Panc1 (cell line): ENCODE measurements at regions not wholly inside any gene's neighbourhood (a gene's known extent, or its start where the extent isn't known, plus 50 kb on each side); places are given as distances from the start of the nearest gene placed in this dataset.

ENCODE experiments used
- ATAC-seq: fragments of 200-7000 bp; cut with Tn5 transposase; 2 replicates; pipeline ENCODE4 v1.9.1; 2020; ENCODE audit warnings: mild to moderate bottlenecking, moderate library complexity
- BruUV-seq: library from RNA; stranded (reverse); fragments of 400-500 nt; replicated peaks from 2 replicates; lab custom pipeline; 2021; lab: Mats Ljungman, UMichigan
- CTCF ChIA-PET: fragments of 300-600 bp; sonication (Branson Sonifier 250); formaldehyde crosslinking; loops from one replicate; lab custom pipeline; 2022; ENCODE audit warnings: antibody characterized with exemption; lab: Charles Lee
- POLR2A ChIA-PET: fragments of 300-600 bp; sonication (Branson Sonifier 250); formaldehyde crosslinking; loops from one replicate; lab custom pipeline; 2022; ENCODE audit warnings: antibody characterized with exemption; lab: Charles Lee
- DNase-seq: peaks from one replicate; pipeline ENCODE4 v3.0.0-alpha.2; 2010; ENCODE audit warnings: low read depth, low spot score
- H3K27ac ChIP-seq: 2 replicates; pipeline ENCODE4 v1.5.1; 2011; ENCODE audit warnings: mild to moderate bottlenecking, low read length, inconsistent platforms
- H3K27me3 ChIP-seq: fragments of 200-500 bp; sonication (Bioruptor generic); 2 replicates; pipeline ENCODE4 v1.6.0; 2014; ENCODE audit warnings: low read length, inconsistent platforms; ENCODE audit not compliant: control insufficient read depth, insufficient read depth
- H3K36me3 ChIP-seq: fragments of 200-500 bp; sonication (Bioruptor generic); 2 replicates; pipeline ENCODE4 v1.5.1; 2014; ENCODE audit warnings: inconsistent platforms, mild to moderate bottlenecking, low read length, moderate library complexity; ENCODE audit not compliant: control insufficient read depth, insufficient read depth
- H3K4me1 ChIP-seq: 2 replicates; pipeline ENCODE4 v1.5.1; 2011; ENCODE audit warnings: inconsistent platforms, mild to moderate bottlenecking, low read length, moderate library complexity; ENCODE audit not compliant: control insufficient read depth, insufficient read depth
- H3K4me3 ChIP-seq, 2 experiments: 2 replicates each; pipeline ENCODE4 v1.5.1; 2011 to 2012; ENCODE audit warnings: low read depth in 2 of 2, low read length in 2 of 2, mild to moderate bottlenecking in 2 of 2, inconsistent platforms in 1 of 2, moderate library complexity in 1 of 2
- H3K9me3 ChIP-seq: fragments of 200-500 bp; sonication (Bioruptor generic); 2 replicates; pipeline ENCODE4 v1.5.1; 2014; ENCODE audit warnings: low read depth, mild to moderate bottlenecking, inconsistent platforms, low read length, moderate library complexity; ENCODE audit not compliant: control insufficient read depth, insufficient read depth
- POLR2AphosphoS5 ChIP-seq: IDR thresholded peaks from 2 replicates; pipeline ENCODE4 v1.6.1; 2012; ENCODE audit warnings: mild to moderate bottlenecking, low read depth, low read length, moderate library complexity
- REST ChIP-seq, 2 experiments: IDR thresholded peaks; 2 replicates each; pipeline ENCODE4 v1.6.1; 2011 to 2012; ENCODE audit warnings: low read depth in 2 of 2, control low read depth in 1 of 2, low read length in 1 of 2, mild to moderate bottlenecking in 1 of 2, moderate library complexity in 1 of 2; ENCODE audit not compliant: insufficient read depth in 1 of 2
- SIN3A ChIP-seq: IDR thresholded peaks from 2 replicates; pipeline ENCODE4 v1.6.1; 2012; ENCODE audit warnings: low read depth, mild to moderate bottlenecking, low read length, moderate library complexity, borderline replicate concordance; ENCODE audit not compliant: insufficient read depth
- TCF7L2 ChIP-seq: IDR thresholded peaks from 2 replicates; pipeline ENCODE4 v1.6.1; 2011; ENCODE audit warnings: mild to moderate bottlenecking, low read depth, low read length, inconsistent platforms
- in situ Hi-C: cut with HindIII; loops from 2 replicates; pipeline ENCODE4 v1.10.0; 2016; ENCODE audit warnings: low sequenced_read_pairs, low pct_unique_long_range_greater_than_20kb
- intact Hi-C: fragments of 100-400 bp; cut with micrococcal nuclease; formaldehyde crosslinking; loops from one replicate; pipeline ENCODE4 v1.10.0; 2022; ENCODE audit not compliant: unreplicated experiment
- TF ChIP-seq, protein P1 (sequence below): fragments of 450-650 bp; IDR thresholded peaks from 2 replicates; pipeline ENCODE4 v1.5.1; 2017; ENCODE audit warnings: mild to moderate bottlenecking

DNA sequence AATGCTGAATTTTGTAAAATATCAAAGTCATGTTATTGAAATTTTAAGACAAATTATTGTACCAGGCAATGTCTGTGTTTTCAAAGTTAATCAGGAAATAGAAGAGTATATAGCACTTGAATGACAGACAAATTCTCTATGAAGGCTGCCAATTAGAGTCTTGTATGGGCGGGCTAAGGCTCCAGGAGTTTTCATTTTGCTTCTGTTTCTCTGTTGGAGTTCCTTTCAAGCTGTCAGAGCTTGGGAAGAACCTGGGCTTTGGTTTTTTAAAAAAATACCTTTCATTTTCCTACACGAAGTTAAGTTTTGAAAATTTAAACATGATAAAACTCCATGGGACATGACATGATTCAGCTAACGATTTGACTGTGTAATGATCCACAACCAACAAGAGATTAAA is 339.0 kb upstream of the KCNH7 start:
- Histone ChIP-seq H3K27me3 (no peaks in the 10 kb centered on the region), H3K4me1 (no peaks in the 10 kb centered on the region), H3K9me3 (no peaks in the 10 kb centered on the region), H3K36me3 (no peaks in the 10 kb centered on the region), H3K4me3 (no peak overlapping the region), H3K27ac (no peak overlapping the region)
- no peak for TF ChIP-seq SIN3A
- no peak for TF ChIP-seq REST (IDR thresholded peaks at IDR 0.05; ENCODE audit: insufficient read depth in 1 of 2, low read depth in 2 of 2, low read length in 1 of 2)
- TF ChIP-seq, protein P1, sequence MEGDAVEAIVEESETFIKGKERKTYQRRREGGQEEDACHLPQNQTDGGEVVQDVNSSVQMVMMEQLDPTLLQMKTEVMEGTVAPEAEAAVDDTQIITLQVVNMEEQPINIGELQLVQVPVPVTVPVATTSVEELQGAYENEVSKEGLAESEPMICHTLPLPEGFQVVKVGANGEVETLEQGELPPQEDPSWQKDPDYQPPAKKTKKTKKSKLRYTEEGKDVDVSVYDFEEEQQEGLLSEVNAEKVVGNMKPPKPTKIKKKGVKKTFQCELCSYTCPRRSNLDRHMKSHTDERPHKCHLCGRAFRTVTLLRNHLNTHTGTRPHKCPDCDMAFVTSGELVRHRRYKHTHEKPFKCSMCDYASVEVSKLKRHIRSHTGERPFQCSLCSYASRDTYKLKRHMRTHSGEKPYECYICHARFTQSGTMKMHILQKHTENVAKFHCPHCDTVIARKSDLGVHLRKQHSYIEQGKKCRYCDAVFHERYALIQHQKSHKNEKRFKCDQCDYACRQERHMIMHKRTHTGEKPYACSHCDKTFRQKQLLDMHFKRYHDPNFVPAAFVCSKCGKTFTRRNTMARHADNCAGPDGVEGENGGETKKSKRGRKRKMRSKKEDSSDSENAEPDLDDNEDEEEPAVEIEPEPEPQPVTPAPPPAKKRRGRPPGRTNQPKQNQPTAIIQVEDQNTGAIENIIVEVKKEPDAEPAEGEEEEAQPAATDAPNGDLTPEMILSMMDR: no peak
- no peak for TF ChIP-seq POLR2AphosphoS5
- no peak for TF ChIP-seq TCF7L2
- DNase-seq: no peak
- in situ Hi-C loops (no loop called here), intact Hi-C loops (no loop called here)
- no peak for ATAC-seq
- ChIA-PET POLR2A (no interaction called here), CTCF (no interaction called here)
- BruUV-seq: no TSS peak

DNA sequence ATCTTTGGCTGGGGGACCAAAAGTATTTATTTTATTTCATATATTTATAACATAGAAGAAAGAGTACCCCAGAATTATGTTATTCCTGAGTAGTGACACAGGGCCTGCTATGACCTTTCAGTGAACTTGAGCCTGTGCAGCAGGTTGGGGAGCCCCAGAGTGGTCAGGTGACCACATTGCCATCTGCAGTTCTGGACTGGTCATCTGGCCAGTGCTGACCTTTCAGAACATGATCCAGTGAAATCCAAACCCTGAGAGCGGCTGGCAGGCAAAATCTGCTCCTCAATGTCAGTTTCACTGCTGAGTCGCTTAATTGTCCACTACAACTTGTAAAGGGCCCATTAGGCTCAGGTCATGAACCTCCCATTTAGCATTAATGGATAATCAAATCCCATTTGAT is 336.7 kb upstream of the KCNH7 start:
- H3K36me3 ChIP-seq: no peaks in the 10 kb centered on the region
- no peak for DNase-seq
- intact Hi-C loops: no loop called here
- TF ChIP-seq, protein P1: no peak
- no peak for TF ChIP-seq TCF7L2
- no peak for TF ChIP-seq POLR2AphosphoS5
- no peak for TF ChIP-seq REST (IDR thresholded peaks at IDR 0.05; ENCODE audit: insufficient read depth in 1 of 2, low read depth in 2 of 2, low read length in 1 of 2)
- TF ChIP-seq SIN3A: no peak
- ChIA-PET POLR2A (no interaction called here), CTCF (interaction anchor here (0.6 kb wide), 1 partner anchor 1334 kb away, joined by 3 read pairs; no protein-coding TSS in a partner anchor)
- H3K27me3 ChIP-seq: no peaks in the 10 kb centered on the region
- no peaks in the 10 kb centered on the region for H3K4me1 ChIP-seq
- in situ Hi-C loops: no loop called here
- BruUV-seq: no TSS peak
- H3K4me3 ChIP-seq: no peak overlapping the region
- no peak for ATAC-seq
- H3K9me3 ChIP-seq: no peaks in the 10 kb centered on the region
- no peak overlapping the region for H3K27ac ChIP-seq
